IPS DF 19.7 (cell line): ENCODE measurements at regions not wholly inside any gene's neighbourhood (a gene's known extent, or its start where the extent isn't known, plus 50 kb on each side); places are given as distances from the start of the nearest gene placed in this dataset.
"Not testable (repeated sequence)": the region's sequence is repeated elsewhere in the genome, so short reads cannot be mapped to it uniquely, and the experiment has no call there.

Source experiments
- DNase-seq: peaks from one replicate; pipeline ENCODE4 v3.0.0-alpha.2; 2013; ENCODE audit warnings: low read depth, low spot score

DNA sequence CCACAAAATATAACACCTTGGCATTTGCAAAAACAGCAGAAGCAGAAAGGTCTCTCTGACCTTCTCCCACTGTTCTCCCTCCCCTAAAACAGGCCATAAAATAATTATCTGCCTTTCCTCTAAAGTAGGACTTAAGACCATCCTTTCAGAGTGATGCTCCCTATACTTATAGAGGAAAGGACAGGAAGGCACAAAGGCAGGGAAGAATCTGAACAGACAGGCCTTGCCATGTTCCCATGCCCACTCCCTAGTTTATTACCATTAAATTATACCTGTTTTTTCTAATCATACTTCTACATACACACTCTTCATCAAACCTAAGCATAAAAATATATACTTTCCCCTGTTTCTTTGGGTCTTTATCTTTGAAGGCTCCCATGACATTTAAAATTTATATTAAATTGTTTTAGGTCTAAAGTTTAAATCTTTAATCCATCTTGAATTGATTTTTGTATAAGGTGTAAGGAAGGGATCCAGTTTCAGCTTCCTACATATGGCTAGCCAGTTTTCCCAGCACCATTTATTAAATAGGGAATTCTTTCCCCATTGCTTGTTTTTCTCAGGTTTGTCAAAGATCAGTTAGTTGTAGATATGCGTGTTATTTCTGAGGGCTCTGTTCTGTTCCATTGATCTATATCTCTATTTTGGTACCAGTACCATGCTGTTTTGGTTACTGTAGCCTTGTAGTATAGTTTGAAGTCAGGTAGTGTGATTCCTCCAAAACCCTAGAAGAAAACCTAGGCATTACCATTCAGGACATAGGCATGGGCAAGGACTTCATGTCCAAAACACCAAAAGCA, 755.8 kb upstream of the ADGRB3 start:
- not testable (repeated sequence) for DNase-seq

DNA sequence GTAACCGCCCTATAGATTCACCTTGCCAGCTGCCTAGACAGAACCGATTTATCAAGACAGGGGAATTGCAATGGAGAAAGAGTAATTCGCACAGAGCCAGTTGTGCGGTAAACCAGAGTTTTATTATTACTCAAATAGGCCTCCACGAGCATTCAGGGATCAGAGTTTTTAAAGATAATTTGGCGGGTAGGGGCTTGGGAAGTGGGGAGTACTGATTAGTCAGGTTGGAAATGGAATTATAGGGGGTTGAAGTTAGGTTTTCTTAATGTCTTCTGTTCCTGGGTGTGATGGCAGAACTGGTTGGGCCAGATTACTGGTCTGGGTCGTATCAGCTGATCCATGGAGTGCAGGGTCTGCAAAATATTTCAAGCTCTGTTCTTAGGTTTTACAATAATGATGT, 756.9 kb upstream of the ADGRB3 start:
- DNase-seq: not testable (repeated sequence)

GRCh38 chr6:67877288-67877687, 757.8 kb upstream of the ADGRB3 start:
- DNase-seq: no peak

DNA sequence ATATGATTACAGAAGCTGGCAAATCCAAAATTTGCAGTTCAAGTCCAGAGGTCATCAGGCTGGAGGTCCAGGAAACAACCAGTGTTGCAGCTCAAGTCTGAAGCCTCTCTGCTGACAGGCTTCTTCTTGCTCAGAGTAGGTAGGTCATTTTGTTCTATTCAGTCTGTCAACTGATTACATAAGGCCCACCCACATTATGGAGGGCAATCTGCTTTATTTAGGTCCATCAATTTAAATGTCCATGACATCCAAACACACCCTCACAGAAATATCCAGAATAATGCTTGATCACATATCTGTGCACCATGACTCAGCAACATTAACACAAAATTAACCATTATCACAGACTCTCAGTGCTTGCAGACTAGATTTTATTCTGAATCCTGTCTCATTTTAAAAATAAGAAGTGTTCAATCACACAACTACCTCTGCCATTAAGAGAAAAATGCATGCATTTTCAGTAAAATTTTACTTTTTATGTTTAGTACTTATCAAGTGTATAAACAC, 759.2 kb upstream of the ADGRB3 start:
- DNase-seq: no peak

DNA sequence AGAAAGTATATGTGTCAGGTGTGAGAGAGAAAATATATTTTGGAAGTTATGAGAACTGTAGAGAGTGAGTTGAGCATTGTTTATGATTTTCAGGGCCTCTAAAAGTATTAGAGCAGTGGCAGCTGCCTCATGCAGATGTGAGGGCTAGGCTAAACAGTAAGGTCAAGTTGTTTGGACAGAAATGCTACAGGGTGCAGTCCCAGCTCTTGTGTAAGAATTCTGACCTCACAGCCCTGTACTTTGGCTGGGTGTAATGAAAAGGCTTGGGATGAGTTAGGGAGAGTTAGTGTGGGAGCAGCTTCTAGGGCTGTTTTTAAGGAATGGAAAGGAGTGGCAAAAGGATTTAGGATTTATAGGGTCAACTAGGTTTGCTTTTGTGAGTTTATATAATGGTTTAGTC, 764.8 kb upstream of the ADGRB3 start:
- DNase-seq: no peak

- no peak for DNase-seq
Observed at GRCh38 chr6:67863346-67863745, 771.7 kb upstream of the ADGRB3 start.

DNA sequence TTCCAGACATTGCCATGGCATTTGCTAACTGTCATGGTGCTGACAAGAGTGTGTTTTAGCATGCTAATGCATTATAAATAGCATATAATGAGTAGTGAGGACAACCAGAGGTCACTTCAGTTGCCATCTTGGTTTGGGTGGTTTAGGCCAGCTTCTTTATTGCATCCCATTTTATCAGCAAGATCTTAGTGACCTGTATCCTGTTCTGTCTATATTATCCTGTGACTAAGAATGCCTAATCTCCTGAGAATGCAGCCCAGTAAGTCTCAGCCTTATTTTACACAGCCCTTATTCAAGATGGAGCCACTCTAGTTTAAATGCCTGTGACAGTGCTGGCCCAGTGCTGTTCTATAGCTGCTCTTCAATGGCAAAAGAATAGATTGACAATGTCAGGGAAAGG, 781.0 kb upstream of the ADGRB3 start:
- DNase-seq: no peak

GRCh38 chr6:67839818-67840217, 795.3 kb upstream of the ADGRB3 start:
- DNase-seq: no peak

DNA sequence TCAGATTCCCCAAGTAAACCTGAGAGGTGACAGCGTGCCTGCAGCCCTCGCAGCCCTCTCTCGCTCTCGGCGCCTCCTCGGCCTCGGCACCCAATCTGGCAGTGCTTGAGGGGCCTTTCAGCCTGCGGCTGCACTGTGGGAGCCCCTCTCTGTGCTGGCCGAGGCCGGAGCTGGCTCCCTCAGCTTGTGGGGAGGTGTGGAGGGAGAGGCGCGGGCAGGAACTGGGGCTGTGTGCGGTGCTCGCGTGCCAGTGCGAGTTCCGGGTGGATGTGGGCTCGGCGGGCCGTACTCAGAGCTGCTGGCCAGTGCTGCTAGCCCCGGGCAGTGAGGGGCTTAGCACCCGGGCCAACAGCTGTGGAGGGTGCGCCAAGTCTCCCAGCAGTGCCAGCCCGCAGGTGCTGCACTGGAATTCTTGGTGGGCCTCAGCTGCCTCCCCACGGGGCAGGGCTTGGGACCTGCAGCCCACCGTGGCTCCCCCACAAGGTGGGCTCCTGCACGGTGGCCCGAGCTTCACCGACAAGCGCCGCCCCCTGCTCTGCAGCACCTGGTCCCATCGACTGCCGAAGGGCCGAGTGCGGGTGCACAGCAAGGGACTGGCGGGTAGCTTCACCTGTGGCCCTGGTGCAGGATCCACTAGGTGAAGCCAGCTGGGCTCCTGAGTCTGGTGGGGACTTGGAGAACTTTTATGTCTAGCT, 809.7 kb upstream of the ADGRB3 start:
- no peak for DNase-seq

- DNase-seq: no peak
Observed at GRCh38 chr6:67818322-67818721, 816.8 kb upstream of the ADGRB3 start.

GRCh38 chr6:67815623-67816022, 819.5 kb upstream of the ADGRB3 start:
- DNase-seq: no peak

DNA sequence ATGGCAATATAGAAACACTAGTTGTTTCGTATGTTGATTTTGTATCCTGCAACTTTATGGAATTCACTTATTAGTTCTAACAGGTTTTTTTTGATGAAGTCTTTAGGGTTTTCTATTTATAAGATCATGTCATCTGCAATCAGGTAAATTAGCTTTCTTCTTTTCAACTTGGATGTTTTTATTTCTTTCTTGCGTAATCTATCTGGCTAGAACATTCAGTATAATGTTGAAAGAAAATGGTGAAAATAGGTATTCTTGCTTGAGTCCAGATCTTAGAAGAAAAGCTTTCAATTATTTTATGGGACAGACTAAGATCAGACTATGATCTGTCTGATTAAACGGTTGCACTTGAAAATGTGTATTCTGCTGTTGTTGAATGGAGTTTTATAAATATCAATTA, 820.8 kb upstream of the ADGRB3 start:
- DNase-seq: no peak

- DNase-seq: no peak
Observed at GRCh38 chr6:67812693-67813092, 822.4 kb upstream of the ADGRB3 start.

DNA sequence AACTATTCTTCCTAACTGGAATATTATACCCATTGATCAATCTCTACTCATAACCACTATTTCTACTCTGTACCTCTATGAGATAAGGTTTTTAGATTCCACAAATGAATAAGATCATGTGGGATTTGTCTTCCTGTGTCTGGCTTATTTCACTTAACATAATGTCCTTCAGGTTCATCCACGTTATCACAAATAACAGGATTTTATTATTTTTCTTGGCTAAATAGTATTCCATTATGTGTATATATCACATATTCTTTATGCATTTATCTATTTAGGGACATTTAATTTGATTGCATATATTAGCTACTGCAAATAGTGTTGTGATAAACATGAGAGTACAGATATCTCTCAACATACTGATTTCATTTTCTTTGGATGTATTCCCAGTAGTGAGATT, 823.0 kb upstream of the ADGRB3 start:
- no peak for DNase-seq

GRCh38 chr6:67811239-67812037, 823.6 kb upstream of the ADGRB3 start:
- DNase-seq: no peak

DNA sequence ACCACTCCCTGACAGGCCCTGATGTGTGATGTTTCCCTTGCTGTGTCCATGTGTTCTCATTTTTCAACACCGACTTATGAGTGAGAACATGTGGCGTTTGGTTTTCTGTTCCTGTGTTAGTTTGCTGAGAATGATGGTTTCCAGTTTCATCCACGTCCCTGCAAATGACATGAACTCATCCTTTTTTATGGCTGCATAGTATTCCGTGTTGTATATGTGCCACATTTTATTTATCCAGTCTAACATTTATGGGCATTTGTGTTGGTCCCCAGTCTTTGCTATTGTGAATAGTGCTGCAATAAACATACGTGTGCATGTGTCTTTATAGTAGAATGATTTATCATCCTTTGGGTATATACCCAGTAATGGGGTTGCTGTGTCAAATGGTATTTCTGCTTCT, 830.3 kb upstream of the ADGRB3 start:
- not testable (repeated sequence) for DNase-seq

- no peak for DNase-seq
Observed at GRCh38 chr6:67802771-67803170, 832.3 kb upstream of the ADGRB3 start.

GRCh38 chr6:67792996-67793395, 842.1 kb upstream of the ADGRB3 start:
- DNase-seq: no peak

DNA sequence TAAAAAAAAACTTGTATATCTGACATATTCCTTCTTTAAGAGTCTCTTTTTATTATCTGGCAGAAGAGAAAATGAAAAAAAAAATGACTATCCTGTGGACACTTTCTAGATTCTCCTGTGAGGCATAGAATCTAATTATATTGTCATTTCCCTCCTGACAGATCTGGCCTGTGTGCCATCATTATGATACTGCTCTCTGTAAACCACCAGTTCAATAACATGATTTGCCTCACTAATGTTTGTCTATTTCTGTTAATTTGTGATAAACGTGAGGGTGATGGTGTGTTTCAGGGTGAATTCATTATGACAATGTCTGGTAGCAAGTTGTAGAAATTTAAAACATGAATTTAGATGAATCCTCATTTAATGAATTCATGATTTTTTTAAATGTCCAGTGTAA, 844.5 kb upstream of the ADGRB3 start:
- DNase-seq: no peak

DNA sequence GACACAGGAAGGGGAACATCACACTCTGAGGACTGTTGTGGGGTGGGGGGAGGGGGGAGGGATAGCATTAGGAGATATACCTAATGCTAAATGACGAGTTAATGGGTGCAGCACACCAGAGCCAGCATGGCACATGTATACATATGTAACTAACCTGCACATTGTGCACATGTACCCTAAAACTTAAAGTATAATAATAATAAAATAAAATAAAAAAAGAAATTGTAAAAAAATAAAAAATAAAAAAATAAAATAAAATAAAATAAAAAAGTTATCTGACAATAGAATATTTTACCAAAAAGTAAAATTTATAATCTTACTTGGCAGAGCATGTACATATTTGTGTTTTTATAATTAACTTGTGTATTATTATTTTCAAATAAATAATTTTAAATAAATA, 848.0 kb upstream of the ADGRB3 start:
- not testable (repeated sequence) for DNase-seq

DNA sequence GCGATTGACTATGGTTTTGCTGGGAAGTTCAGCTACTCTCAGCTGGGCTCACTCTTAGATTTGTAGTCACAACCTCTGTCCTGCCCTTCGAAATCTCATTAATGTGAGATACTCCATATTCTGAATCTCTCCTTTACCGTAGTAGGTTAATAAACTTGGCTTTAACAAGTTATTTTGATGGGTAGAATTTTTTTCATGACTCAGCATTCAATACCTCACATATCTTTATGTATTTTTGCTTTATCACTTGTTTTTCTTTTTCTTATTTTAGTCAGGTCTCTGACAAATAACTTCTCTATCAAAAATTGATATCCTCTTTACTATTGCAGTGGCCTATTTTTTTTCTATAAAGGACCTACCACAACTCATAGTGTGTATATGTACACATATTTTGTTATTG, 855.2 kb upstream of the ADGRB3 start:
- DNase-seq: no peak

- no peak for DNase-seq
Observed at GRCh38 chr6:67775333-67775732, 859.7 kb upstream of the ADGRB3 start.
